ENCODE measurements at regions not wholly inside any gene's neighbourhood (a gene's known extent, or its start where the extent isn't known, plus 50 kb on each side); places are given as distances from the start of the nearest gene placed in this dataset.

DNA sequence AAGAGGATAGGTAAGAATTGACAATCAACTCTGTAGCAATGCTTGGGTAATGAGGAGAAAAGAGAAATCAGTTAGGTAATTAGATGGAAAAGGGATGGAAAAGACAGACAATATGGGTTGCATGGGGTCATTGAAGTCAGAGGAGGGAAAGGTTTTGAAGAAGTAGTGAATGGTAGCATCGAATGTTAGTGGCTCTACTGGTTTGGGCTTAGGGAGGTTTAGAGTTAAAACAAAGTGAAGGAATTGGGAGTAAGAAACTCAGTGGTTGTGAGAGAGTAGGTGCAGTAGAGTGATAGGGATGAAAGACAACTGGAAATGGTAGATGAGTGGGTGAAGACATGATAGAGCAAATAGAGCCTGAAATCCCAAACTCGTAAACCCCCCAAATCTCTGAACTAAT is 140.1 kb upstream of the ZFP64 start:
- TF ChIP-seq, protein P1, sequence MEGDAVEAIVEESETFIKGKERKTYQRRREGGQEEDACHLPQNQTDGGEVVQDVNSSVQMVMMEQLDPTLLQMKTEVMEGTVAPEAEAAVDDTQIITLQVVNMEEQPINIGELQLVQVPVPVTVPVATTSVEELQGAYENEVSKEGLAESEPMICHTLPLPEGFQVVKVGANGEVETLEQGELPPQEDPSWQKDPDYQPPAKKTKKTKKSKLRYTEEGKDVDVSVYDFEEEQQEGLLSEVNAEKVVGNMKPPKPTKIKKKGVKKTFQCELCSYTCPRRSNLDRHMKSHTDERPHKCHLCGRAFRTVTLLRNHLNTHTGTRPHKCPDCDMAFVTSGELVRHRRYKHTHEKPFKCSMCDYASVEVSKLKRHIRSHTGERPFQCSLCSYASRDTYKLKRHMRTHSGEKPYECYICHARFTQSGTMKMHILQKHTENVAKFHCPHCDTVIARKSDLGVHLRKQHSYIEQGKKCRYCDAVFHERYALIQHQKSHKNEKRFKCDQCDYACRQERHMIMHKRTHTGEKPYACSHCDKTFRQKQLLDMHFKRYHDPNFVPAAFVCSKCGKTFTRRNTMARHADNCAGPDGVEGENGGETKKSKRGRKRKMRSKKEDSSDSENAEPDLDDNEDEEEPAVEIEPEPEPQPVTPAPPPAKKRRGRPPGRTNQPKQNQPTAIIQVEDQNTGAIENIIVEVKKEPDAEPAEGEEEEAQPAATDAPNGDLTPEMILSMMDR (IDR thresholded peaks at IDR 0.05; ENCODE audit: low read depth, low read length), result no peak
- no peak for TF ChIP-seq EZH2phosphoT487 (IDR thresholded peaks at IDR 0.05; ENCODE audit: low read depth)
